HG03442 (cell line): ENCODE measurements at regions not wholly inside any gene's neighbourhood (a gene's known extent, or its start where the extent isn't known, plus 50 kb on each side); places are given as distances from the start of the nearest gene placed in this dataset.

Experiments
- ATAC-seq: cut with Tn5 transposase; IDR thresholded peaks from one replicate; pipeline ENCODE4 v1.9.1; 2021; ENCODE audit warnings: mild to moderate bottlenecking, moderate library complexity; ENCODE audit not compliant: unreplicated experiment

GRCh38 chr5:124920909-124921666 lies 174.6 kb upstream of the ZNF608 start:
- ATAC-seq, result peak; percentile 87

GRCh38 chr5:124921694-124922093 lies 175.3 kb upstream of the ZNF608 start:
- ATAC-seq, result peak; percentile 19

GRCh38 chr5:124922255-124922975 lies 176.0 kb upstream of the ZNF608 start:
- no peak for ATAC-seq

- no peak for ATAC-seq
Observed at GRCh38 chr5:124923131-124923530, 176.7 kb upstream of the ZNF608 start.

DNA sequence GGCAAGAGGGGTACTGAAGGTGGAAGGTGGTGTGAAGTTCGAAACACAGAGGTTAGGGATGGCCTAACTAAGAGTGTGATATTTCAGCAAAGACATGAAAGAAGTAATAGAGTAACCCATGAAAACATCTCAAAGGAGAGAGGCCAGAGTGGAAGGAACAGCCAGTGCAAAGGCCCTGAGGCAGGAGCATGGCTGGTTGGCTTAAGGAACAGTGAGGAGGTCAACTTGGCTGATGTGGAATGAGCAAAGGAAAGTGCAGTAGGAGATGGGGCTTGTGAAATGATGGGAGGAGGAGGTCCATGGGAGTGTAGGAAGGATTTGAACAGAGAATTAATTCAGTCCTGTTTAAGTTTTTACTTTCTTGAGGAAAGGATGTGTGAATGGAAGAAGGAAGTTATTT lies 178.3 kb upstream of the ZNF608 start:
- no peak for ATAC-seq

DNA sequence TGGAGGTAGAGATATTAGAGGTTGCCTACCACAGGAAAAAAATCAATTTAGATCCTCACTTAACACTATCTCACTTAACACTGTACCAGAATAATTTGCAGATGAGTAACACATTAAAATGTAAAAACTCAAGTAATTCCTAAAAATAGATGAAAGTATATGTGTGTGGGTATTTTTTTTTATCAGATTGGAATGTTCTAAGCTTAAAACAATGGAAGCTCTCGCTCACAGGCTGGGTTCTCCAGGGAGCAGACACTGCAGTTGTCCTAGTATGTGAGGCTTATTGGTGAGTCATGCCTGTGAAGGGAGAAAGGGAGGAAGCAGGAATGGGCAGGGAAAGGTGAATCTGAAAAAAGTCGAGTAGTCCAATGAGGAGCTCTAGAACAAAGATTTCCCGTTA lies 181.3 kb upstream of the ZNF608 start:
- ATAC-seq, result no peak

DNA sequence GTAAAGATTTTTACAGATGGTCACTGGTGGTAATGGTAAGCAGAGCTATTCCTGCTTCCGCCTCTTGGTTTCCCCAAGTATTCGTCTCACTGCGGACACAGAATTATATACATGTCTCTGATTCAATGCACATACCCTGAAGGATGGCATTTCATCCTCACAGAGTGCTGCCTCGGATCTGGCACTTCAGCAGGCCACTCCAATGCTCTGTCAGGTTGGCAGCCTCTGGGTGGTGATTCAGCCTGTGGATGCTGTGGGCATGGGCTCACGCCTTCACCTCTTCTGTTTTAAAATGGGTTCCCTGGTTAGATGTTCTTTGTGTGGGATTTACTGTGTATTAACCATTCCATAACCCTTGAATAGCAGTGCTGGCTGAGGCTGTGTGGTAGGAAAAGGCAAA lies 182.6 kb upstream of the ZNF608 start:
- no peak for ATAC-seq

GRCh38 chr5:124932791-124933600 lies 186.6 kb upstream of the ZNF608 start:
- ATAC-seq, result no peak

DNA sequence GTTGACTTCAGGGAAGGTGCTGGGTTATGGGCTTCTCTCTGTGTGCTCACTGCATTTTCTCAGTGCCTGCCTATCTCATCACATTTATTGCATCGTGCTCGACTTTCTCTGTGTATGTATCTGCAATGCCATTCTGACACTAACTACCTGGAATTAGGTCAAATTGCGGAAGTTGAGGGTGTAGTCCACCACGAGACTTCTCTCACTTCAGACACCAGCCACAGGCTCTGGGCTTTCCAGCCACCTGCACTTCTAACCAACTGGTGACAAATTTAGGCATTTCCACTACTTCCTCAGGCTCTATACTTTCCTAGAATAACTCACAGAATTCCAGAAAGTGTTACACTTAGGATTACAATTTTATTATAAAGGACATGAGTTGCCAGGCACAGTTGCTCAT lies 188.6 kb upstream of the ZNF608 start:
- ATAC-seq, result peak; percentile 66

DNA sequence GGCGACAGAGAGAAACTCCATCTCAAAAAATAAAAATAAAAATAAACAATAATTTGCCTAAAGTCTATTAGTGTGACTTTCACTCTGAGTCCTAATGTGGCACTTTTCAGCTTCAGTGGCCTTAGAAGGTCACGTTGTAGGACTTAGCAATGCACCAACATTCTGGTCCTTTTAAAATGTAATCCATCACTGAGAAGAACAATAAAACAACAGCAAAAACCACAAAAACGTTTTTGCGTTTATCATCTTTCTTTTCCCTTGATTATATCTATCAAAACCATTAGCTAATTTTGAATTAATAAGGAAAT lies 190.1 kb upstream of the ZNF608 start:
- peak; percentile 52 for ATAC-seq

DNA sequence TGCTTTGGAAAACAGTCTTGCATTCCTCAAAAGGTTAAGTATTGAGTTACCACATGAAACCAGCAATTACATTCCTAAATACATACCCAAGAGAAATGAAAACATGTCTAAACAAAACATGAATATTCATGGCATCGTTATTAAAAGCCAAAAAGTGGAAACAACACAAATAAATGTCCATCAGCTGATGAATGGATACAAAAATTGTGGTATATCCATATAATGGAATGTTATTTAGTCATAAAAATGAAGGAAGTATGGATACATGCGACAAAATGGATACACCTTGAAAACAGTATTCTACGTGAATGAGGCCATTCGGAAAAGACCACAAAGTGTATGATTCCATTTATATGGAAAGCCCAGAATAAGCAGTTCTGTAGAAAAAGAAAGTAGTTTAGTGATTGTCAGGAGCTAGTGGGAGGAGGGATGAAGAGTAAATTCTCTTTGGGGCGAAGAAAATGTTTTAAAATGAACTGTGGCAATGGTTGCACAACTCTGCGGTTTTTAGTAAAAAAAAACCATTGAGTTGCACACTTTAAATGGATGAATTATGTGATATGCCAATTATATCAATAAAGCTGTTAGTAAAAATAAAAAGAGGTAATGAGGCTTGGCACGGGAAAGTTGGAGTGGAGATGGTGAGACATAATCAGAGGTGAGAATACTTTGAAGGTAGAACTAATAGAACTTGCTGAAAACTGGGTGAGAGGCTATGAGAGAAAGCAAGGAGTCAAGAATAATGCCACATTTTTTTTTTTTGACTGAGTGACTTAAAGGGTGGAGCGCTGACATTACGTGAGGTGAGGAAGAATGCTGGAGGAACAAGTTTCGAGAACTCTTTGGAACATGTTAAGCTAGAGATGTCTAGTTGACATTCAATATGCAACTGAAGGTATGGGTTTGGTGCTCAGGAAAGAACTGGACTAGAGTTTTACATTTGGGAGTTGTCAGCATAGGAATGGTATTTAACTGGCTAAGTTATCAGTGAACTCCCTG lies 194.9 kb upstream of the ZNF608 start:
- ATAC-seq, result no peak

DNA sequence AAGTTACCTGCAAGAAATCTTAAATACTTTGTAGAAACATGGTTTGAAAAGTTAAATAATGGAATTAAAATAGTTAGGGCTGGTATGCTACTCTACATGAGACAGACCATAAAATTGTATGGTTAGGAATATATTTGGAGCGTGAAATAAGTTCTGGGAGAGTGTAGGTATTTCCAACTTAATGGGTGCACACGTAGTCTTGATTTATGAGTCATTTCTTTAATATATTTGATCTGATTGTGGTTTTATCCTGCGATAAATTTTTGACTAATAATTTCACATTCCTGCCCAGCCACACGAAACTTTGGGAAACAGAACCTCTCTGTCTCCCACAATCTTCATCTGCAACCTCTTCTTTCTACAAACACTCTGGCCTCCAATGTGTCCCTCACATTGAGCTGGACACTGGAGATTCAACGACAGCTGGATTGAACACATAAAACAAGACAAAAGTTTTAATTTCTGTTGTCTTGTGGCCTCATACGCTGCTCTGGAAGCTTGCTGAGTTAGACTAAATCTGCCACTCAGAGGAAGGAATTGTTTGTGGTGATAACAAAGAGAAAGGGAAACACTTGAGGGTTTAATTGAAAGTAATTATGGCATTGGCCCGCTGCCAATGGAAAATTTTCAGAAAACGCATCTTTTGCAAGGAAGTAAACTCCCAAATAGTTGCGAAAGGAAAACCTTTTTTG lies 201.8 kb upstream of the ZNF608 start:
- no peak for ATAC-seq

- no peak for ATAC-seq
Observed at GRCh38 chr5:124948754-124949275, 202.4 kb upstream of the ZNF608 start.

- ATAC-seq, result no peak
Observed at GRCh38 chr5:124949862-124950261, 203.4 kb upstream of the ZNF608 start.

DNA sequence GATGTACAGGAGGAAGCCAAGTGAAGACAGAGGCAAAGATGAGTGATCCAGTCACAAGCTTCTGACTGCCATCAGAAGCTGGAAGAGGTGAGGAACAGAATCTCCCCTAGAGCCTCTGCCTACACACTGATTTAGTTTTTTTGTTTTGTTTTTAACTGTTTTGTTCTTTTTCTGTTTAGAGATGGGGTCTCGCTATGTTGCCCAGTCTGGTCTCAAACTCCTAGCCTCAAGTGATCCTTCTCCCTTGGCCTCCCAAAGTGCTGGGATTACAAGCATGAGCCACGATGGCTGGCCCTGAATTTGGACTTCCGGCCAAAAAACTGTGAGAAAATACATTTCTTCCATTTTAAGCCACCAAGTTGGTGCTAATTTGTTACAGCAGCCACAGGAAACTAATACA lies 204.7 kb upstream of the ZNF608 start:
- ATAC-seq, result no peak

DNA sequence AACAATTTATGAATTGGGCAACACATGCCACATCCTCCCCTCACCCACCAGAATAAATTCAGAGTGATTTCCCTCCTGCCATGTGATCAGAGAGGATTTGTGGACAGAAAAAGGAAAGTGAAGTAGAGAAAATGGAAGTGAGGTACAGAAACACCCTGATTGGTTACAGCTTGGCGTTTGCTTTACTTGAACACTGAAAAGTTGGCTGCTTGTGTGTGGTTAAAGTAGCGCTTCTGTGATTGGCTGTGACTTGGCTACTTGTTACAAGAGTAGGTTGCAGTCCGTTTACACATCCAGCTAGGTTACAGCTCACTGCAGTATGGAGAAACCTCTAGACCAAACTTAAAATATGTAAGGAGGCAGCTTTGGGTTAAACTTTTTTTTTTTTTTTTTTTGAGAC lies 205.2 kb upstream of the ZNF608 start:
- ATAC-seq, result peak; percentile 63

DNA sequence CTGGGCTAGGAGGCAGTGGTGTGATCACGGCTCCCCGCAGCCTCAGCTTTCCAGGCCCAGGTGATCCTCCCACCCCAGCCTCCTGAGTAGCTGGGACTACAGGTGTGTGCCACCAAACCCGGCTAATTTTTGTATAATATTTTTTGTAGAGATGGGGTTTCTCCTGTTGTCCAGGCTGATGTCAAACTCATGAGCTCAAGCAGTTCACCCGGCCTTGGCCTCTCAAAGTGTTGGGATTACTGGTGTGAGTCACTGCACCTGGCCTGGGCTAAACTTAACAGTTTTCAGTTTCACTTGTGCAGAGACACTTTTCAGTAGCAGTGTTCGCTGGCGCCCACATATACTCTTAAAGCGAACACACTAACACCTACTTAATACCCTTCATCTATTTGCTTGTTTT lies 205.6 kb upstream of the ZNF608 start:
- ATAC-seq, result peak; percentile 92

DNA sequence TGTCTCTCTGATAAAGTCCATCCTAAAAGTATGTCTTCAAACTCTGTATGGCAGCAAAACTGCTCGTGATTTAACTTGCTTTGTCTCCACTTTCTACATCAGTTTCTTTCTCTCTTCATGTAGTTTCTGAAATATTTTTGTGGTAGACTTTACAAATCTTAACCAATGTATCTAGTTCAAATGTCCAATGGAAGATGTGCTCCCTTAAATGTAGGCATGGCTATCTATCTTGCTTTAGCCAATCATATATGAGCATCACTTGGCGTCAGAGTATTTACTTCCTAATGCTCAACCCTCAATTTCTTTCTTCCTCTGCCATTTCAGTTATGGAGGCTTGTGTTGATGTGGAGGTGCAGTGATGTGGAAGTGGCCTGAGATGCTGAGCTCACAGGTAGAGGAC lies 206.1 kb upstream of the ZNF608 start:
- peak; percentile 59 for ATAC-seq

GRCh38 chr5:124954784-124955183 lies 208.3 kb upstream of the ZNF608 start:
- ATAC-seq, result no peak
